ENCODE measurements at regions not wholly inside any gene's neighbourhood (a gene's known extent, or its start where the extent isn't known, plus 50 kb on each side); places are given as distances from the start of the nearest gene placed in this dataset.

DNA sequence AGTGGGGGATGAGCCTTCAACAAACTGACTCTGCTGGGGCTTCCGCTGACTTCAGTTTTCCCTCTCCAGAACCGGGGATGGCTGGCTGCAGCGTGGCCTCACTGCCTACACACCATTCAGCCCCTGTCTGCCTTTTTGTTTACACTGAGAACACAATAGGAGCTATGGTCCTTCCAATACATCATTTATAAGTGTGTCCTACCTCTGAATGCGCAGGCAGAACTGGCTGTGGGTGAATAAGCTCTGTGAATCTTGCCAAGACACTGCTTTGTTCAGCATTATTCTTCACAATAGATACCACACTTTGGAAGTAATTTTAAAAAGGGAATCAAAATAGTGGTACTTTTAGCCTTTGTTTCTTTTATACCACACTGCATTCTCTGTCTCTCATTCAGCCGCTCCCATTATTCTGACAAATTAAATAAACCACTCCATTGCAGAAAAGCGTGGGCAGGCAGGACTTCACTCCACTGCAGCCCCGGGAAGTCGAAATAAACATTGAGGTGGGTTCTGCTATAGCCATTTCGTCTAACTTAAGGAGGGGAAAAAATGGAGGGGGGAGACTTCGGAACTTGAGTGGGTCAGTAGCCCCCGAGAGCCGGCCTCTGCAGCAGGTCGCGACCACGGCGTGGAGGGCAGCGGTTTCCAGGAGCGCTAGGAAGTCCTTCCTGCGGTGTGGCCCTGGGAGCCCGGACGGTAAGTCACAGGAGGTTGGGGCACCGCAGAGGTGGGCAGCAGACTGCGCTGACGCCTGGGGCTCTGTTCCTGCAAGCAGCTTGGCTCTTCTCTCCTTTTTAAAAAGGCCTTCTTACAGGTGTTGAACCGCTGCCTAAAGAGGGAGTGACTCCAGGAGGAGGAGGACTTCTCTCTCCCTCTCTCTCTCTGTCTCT is 94.8 kb upstream of the SOX1 start:
- TF ChIP-seq ZNF384 (IDR thresholded peaks at IDR 0.05; ENCODE audit: borderline replicate concordance, low read depth, low read length): no peak
- TF ChIP-seq, protein P1, sequence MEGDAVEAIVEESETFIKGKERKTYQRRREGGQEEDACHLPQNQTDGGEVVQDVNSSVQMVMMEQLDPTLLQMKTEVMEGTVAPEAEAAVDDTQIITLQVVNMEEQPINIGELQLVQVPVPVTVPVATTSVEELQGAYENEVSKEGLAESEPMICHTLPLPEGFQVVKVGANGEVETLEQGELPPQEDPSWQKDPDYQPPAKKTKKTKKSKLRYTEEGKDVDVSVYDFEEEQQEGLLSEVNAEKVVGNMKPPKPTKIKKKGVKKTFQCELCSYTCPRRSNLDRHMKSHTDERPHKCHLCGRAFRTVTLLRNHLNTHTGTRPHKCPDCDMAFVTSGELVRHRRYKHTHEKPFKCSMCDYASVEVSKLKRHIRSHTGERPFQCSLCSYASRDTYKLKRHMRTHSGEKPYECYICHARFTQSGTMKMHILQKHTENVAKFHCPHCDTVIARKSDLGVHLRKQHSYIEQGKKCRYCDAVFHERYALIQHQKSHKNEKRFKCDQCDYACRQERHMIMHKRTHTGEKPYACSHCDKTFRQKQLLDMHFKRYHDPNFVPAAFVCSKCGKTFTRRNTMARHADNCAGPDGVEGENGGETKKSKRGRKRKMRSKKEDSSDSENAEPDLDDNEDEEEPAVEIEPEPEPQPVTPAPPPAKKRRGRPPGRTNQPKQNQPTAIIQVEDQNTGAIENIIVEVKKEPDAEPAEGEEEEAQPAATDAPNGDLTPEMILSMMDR (IDR thresholded peaks at IDR 0.05 in 2 of 3, conservative IDR thresholded peaks at IDR 0.05 in 1 of 3; ENCODE audit: control insufficient read depth in 2 of 3, extremely low read depth in 1 of 3, insufficient read depth in 1 of 3, low read depth in 3 of 3, low read length in 3 of 3): no peak
- TF ChIP-seq EP300 (IDR thresholded peaks at IDR 0.05; ENCODE audit: borderline replicate concordance in 1 of 2, control insufficient read depth in 1 of 2, low read depth in 2 of 2, low read length in 2 of 2): no peak
- TF ChIP-seq EZH2 (IDR thresholded peaks at IDR 0.05; ENCODE audit: borderline replicate concordance, control insufficient read depth, low read depth, low read length): no peak
- no peak for TF ChIP-seq SP1 (IDR thresholded peaks at IDR 0.05; ENCODE audit: low read depth, low read length)
- no peak for TF ChIP-seq HDAC2 (IDR thresholded peaks at IDR 0.05)
- no peak for TF ChIP-seq CHD2 (IDR thresholded peaks at IDR 0.05; ENCODE audit: borderline replicate concordance, low read depth, low read length)
- no peak for TF ChIP-seq ETV6 (conservative IDR thresholded peaks at IDR 0.05 in 1 of 2, IDR thresholded peaks at IDR 0.05 in 1 of 2; ENCODE audit: borderline replicate concordance in 1 of 2, low read depth in 1 of 2)
- TF ChIP-seq FOS (IDR thresholded peaks at IDR 0.05; ENCODE audit: borderline replicate concordance, extremely low read depth, insufficient read length): no peak
- TF ChIP-seq, protein P2, sequence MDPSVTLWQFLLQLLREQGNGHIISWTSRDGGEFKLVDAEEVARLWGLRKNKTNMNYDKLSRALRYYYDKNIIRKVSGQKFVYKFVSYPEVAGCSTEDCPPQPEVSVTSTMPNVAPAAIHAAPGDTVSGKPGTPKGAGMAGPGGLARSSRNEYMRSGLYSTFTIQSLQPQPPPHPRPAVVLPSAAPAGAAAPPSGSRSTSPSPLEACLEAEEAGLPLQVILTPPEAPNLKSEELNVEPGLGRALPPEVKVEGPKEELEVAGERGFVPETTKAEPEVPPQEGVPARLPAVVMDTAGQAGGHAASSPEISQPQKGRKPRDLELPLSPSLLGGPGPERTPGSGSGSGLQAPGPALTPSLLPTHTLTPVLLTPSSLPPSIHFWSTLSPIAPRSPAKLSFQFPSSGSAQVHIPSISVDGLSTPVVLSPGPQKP (IDR thresholded peaks at IDR 0.05; ENCODE audit: low read depth, low read length): no peak

Measured in GM12878 (cell line).